ENCODE measurements at regions not wholly inside any gene's neighbourhood (a gene's known extent, or its start where the extent isn't known, plus 50 kb on each side); places are given as distances from the start of the nearest gene placed in this dataset.

GRCh38 chr2:107025869-107026380 is 140.0 kb upstream of the ST6GAL2 start:
- DNase-seq, result no peak

- no peak for DNase-seq
Observed at GRCh38 chr2:107027205-107027604, 141.2 kb upstream of the ST6GAL2 start.

GRCh38 chr2:107027810-107028209 is 141.8 kb upstream of the ST6GAL2 start:
- no peak for DNase-seq

GRCh38 chr2:107028661-107029060 is 142.7 kb upstream of the ST6GAL2 start:
- no peak for DNase-seq

GRCh38 chr2:107036293-107036692 is 150.3 kb upstream of the ST6GAL2 start:
- no peak for DNase-seq

GRCh38 chr2:107062173-107062572 is 176.2 kb upstream of the ST6GAL2 start:
- no peak for DNase-seq

- DNase-seq, result no peak
Observed at GRCh38 chr2:107062599-107063220, 176.7 kb upstream of the ST6GAL2 start.

DNA sequence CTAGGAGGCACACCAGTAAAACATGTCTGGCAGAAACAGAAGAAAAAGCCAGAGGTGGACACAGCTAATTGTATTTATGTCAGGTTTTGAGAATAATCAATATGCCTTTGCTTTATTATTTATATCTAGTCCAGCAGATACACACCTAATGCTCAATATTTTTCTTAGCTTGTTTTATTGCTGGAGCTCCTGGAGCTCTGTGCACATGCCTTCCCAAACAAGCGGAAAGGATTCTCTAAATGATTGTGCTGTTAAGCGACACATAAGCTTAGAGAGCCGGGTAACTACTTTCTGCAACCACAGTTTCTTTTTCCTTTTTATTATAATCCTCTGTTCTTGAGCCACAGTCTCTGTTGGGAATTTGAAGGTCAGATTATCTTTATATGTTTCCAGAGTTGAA is 177.3 kb upstream of the ST6GAL2 start:
- no peak for DNase-seq

DNA sequence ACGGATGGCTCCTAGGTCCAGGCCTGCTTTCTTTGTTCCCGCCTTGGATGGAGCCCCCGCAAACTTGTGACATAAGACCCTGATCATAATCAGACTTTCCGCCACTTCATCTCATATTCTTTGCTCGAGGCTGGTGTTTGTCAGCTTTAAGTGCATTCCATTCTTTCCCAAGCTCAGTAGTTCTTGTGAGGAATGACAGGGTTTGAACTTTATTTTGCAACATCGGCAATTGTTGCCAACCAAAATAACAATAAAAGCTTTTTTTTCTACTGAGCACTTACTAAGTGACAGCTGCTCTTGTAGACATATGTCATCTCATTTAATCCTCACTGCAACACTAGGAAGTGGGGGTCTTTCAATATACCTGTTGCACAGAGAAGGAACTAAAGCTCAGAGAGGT is 178.8 kb upstream of the ST6GAL2 start:
- no peak for DNase-seq

- no peak for DNase-seq
Observed at GRCh38 chr2:107068069-107068916, 182.3 kb upstream of the ST6GAL2 start.

DNA sequence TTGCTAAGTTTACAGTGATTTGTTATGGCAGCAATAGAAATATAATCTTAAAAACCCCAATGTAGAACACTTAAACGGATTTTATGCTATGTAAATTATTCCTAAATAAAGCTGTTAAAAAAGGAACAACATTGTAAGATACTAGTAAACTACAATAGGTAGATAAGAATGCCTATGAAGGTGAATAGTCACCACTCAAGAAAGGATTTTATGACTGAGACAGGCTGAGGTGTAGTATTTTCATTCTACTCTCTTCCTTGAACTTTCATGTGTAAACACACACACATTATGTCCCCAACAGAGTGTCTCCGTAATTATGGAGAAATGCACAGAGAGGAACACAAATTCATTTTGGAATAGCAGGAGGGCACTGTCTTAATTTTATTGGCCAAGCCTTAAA is 183.9 kb upstream of the ST6GAL2 start:
- DNase-seq, result no peak

GRCh38 chr2:107072150-107072940 is 186.4 kb upstream of the ST6GAL2 start:
- DNase-seq, result no peak

GRCh38 chr2:107078584-107078983 is 192.6 kb upstream of the ST6GAL2 start:
- no peak for DNase-seq

DNA sequence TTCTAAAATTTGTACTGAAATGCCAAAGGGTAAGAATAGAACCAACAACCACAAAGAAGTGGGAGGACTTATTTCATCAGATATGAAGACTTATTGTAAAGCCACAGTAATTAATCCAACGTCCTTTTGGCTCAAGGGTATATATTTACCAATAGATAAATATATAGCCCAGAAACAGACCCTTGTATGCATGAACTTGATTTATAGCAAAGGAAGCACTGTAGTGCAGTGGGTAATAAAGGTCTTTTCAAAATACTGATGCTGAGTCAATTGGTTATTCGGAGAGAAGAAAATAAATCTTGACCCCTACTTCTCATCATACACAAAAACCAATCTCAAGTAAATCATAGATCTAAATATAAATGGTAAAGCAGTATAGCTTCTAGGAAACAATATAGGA is 200.5 kb upstream of the ST6GAL2 start:
- no peak for DNase-seq

- no peak for DNase-seq
Observed at GRCh38 chr2:107088156-107088555, 202.2 kb upstream of the ST6GAL2 start.

- DNase-seq, result no peak
Observed at GRCh38 chr2:107091163-107091864, 205.3 kb upstream of the ST6GAL2 start.

- DNase-seq, result no peak
Observed at GRCh38 chr2:107093426-107093957, 207.5 kb upstream of the ST6GAL2 start.

- no peak for DNase-seq
Observed at GRCh38 chr2:107094450-107094986, 208.6 kb upstream of the ST6GAL2 start.

- DNase-seq, result no peak
Observed at GRCh38 chr2:107102176-107102575, 216.2 kb upstream of the ST6GAL2 start.

DNA sequence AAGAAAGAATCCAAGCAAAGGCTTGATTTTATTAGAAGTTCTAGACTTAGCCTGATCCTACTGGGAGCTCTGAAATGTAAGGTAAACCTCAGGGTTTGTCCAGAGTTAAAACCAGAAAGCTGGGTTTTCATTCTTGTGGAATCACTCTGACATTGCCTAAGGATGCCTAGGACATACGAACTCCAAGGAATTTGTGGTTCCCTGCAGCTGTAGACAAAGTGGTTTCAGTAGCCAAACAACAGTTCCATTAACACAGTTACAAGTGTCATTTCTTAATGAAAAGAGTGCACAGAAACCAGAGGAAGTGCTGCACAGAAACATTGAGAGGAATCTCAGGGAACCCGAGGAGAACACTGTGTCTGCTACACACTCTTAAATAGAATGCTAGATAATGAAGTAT is 221.4 kb upstream of the ST6GAL2 start:
- no peak for DNase-seq

DNA sequence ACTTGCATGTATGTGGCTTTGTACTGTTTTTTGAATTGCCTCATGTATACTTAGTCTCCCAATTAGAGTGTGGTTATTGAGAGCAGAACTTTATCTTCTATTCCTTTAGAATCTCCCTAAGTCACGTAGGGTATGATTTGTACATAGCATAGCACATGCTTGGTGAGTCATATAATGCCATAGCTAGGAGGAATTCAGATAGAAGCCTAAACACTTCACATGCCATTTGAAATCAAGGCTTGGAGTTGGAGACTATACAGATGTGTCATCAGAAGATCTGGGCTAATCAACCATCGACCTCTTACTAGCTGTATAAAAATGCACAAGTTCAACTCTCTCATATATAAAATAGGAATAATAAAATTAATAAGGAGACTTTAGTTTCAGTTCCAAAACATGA is 222.6 kb upstream of the ST6GAL2 start:
- no peak for DNase-seq

DNA sequence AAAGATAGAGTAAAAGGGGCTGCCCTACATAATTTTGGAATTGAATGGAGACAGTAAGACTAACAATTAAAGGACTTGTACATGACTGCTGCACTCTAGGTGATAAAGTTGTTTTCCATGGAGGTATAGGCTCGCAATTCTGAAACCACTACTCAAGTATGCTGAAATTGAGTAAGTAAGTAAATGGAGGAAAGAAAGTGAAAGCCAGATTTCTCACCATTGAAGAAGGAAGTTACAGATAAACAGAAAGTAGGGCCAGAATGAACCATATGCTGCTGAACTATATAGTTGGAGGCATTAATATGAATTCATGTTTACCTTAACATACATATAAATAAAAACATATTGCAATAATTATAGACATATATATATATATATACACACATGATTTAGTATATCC is 225.7 kb upstream of the ST6GAL2 start:
- DNase-seq, result no peak
